Neural cell (in vitro differentiated cells): ENCODE measurements at regions not wholly inside any gene's neighbourhood (a gene's known extent, or its start where the extent isn't known, plus 50 kb on each side); places are given as distances from the start of the nearest gene placed in this dataset.

Experiments used
- EP300 ChIP-seq: fragments of 450-650 bp; conservative IDR thresholded peaks from 2 replicates; pipeline ENCODE4 v1.6.1; 2014; ENCODE audit warnings: antibody characterized with exemption, mild to moderate bottlenecking, moderate library complexity; ENCODE audit not compliant: poor library complexity, severe bottlenecking
- EZH2 ChIP-seq: fragments of 200-600, 300-800 bp; shearing (Covaris generic), sonication (generic); IDR thresholded peaks from 2 replicates; pipeline ENCODE4 v1.6.1; 2014; ENCODE audit warnings: antibody characterized with exemption, low read length, borderline replicate concordance, mild to moderate bottlenecking; ENCODE audit not compliant: insufficient read depth, poor library complexity, severe bottlenecking
- MXI1 ChIP-seq: fragments of 450-650 bp; conservative IDR thresholded peaks from 2 replicates; pipeline ENCODE4 v1.6.1; 2014; ENCODE audit warnings: antibody characterized with exemption, mild to moderate bottlenecking; ENCODE audit not compliant: poor library complexity, severe bottlenecking
- POLR2AphosphoS5 ChIP-seq: IDR thresholded peaks from 2 replicates; pipeline ENCODE4 v1.6.1; 2012
- RAD21 ChIP-seq: fragments of 450-650 bp; conservative IDR thresholded peaks from 2 replicates; pipeline ENCODE4 v1.6.1; 2014; ENCODE audit warnings: antibody characterized with exemption, mild to moderate bottlenecking, moderate library complexity
- SMC3 ChIP-seq: fragments of 450-650 bp; conservative IDR thresholded peaks from 2 replicates; pipeline ENCODE4 v1.6.1; 2014; ENCODE audit warnings: antibody characterized with exemption, mild to moderate bottlenecking, moderate library complexity; ENCODE audit not compliant: poor library complexity
- TAF1 ChIP-seq: IDR thresholded peaks from 2 replicates; pipeline ENCODE4 v1.6.1; 2012; ENCODE audit warnings: low read depth
- TF ChIP-seq, protein P1 (sequence below): fragments of 450-650 bp; IDR thresholded peaks from 2 replicates; pipeline ENCODE4 v1.5.1; 2014; ENCODE audit warnings: antibody characterized with exemption, mild to moderate bottlenecking, moderate library complexity; ENCODE audit not compliant: poor library complexity, severe bottlenecking
- TF ChIP-seq, protein P2 (sequence below): IDR thresholded peaks from 2 replicates; pipeline ENCODE4 v1.6.1; 2012; ENCODE audit warnings: borderline replicate concordance

DNA sequence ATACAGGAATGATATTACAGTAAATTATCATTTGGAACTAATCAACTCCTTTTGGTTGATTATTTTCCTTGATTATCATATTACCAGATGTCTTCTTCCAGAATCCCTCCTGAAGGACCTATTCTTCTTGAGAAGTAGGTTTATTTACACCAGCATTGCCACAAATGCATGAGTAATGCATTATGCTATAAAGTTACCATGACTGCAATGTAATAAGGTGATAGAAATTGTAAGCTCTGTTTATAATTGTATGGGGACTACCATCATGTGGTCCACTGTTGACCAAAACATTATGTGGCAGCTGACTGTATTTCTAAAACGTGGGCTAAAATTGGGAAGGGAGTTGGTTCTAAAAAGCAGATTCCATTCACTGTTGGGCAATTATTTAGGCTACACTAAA is 602.2 kb downstream of the NYAP2 start:
- TF ChIP-seq POLR2AphosphoS5 (no peak), RAD21 (no peak), EZH2 (no peak), TAF1 (no peak), EP300 (no peak), SMC3 (no peak), MXI1 (no peak)
- TF ChIP-seq, protein P1, sequence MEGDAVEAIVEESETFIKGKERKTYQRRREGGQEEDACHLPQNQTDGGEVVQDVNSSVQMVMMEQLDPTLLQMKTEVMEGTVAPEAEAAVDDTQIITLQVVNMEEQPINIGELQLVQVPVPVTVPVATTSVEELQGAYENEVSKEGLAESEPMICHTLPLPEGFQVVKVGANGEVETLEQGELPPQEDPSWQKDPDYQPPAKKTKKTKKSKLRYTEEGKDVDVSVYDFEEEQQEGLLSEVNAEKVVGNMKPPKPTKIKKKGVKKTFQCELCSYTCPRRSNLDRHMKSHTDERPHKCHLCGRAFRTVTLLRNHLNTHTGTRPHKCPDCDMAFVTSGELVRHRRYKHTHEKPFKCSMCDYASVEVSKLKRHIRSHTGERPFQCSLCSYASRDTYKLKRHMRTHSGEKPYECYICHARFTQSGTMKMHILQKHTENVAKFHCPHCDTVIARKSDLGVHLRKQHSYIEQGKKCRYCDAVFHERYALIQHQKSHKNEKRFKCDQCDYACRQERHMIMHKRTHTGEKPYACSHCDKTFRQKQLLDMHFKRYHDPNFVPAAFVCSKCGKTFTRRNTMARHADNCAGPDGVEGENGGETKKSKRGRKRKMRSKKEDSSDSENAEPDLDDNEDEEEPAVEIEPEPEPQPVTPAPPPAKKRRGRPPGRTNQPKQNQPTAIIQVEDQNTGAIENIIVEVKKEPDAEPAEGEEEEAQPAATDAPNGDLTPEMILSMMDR, result no peak
- TF ChIP-seq, protein P2, sequence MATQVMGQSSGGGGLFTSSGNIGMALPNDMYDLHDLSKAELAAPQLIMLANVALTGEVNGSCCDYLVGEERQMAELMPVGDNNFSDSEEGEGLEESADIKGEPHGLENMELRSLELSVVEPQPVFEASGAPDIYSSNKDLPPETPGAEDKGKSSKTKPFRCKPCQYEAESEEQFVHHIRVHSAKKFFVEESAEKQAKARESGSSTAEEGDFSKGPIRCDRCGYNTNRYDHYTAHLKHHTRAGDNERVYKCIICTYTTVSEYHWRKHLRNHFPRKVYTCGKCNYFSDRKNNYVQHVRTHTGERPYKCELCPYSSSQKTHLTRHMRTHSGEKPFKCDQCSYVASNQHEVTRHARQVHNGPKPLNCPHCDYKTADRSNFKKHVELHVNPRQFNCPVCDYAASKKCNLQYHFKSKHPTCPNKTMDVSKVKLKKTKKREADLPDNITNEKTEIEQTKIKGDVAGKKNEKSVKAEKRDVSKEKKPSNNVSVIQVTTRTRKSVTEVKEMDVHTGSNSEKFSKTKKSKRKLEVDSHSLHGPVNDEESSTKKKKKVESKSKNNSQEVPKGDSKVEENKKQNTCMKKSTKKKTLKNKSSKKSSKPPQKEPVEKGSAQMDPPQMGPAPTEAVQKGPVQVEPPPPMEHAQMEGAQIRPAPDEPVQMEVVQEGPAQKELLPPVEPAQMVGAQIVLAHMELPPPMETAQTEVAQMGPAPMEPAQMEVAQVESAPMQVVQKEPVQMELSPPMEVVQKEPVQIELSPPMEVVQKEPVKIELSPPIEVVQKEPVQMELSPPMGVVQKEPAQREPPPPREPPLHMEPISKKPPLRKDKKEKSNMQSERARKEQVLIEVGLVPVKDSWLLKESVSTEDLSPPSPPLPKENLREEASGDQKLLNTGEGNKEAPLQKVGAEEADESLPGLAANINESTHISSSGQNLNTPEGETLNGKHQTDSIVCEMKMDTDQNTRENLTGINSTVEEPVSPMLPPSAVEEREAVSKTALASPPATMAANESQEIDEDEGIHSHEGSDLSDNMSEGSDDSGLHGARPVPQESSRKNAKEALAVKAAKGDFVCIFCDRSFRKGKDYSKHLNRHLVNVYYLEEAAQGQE, result no peak
